IPS-18c (cell line): ENCODE measurements at regions not wholly inside any gene's neighbourhood (a gene's known extent, or its start where the extent isn't known, plus 50 kb on each side); places are given as distances from the start of the nearest gene placed in this dataset.
"Not testable (repeated sequence)": the region's sequence is repeated elsewhere in the genome, so short reads cannot be mapped to it uniquely, and the experiment has no call there.

ENCODE experiments used
- H3K4me3 ChIP-seq: 2 replicates; pipeline ENCODE4 v1.7.0; 2013; ENCODE audit warnings: low read depth, mild to moderate bottlenecking, low read length, moderate library complexity; ENCODE audit not compliant: insufficient read depth
- H3K9me3 ChIP-seq: one replicate; pipeline ENCODE4 v1.6.1; 2013; ENCODE audit warnings: mild to moderate bottlenecking, low read length, moderate library complexity; ENCODE audit not compliant: control insufficient read depth, insufficient read depth

- Histone ChIP-seq H3K9me3 (no peaks in the 10 kb centered on the region), H3K4me3 (no peak overlapping the region)
These were observed 236.6 kb upstream of the PPP1R3A start for GRCh38 chr7:114155116-114156110.

- H3K4me3 ChIP-seq, result no peak overlapping the region
These were observed 234.9 kb upstream of the PPP1R3A start for GRCh38 chr7:114153700-114154099.

GRCh38 chr7:114152314-114152938 lies 233.6 kb upstream of the PPP1R3A start:
- H3K4me3 ChIP-seq, result no peak overlapping the region
- H3K9me3 ChIP-seq, result no peaks in the 10 kb centered on the region

More at GRCh38 chr7:114153700-114154099, 234.9 kb upstream of the PPP1R3A start:
- H3K9me3 ChIP-seq, result no peaks in the 10 kb centered on the region

GRCh38 chr7:114151777-114152176 lies 233.0 kb upstream of the PPP1R3A start:
- Histone ChIP-seq H3K4me3 (no peak overlapping the region), H3K9me3 (no peaks in the 10 kb centered on the region)

GRCh38 chr7:114150689-114151088 lies 231.9 kb upstream of the PPP1R3A start:
- Histone ChIP-seq H3K4me3 (no peak overlapping the region), H3K9me3 (no peaks in the 10 kb centered on the region)

- H3K9me3 ChIP-seq, result no peaks in the 10 kb centered on the region
- no peak overlapping the region for H3K4me3 ChIP-seq
These were observed 230.0 kb upstream of the PPP1R3A start for GRCh38 chr7:114148779-114149178.

- H3K4me3 ChIP-seq, result no peak overlapping the region
- no peaks in the 10 kb centered on the region for H3K9me3 ChIP-seq
These were observed 222.6 kb upstream of the PPP1R3A start for GRCh38 chr7:114141415-114141814.

GRCh38 chr7:114140561-114140960 lies 221.8 kb upstream of the PPP1R3A start:
- H3K4me3 ChIP-seq, result no peak overlapping the region
- no peaks in the 10 kb centered on the region for H3K9me3 ChIP-seq

- not testable (repeated sequence) for H3K9me3 ChIP-seq, H3K4me3 ChIP-seq
These were observed 220.9 kb upstream of the PPP1R3A start for GRCh38 chr7:114139690-114140089.

- no peaks in the 10 kb centered on the region for H3K9me3 ChIP-seq
- H3K4me3 ChIP-seq, result no peak overlapping the region
These were observed 219.8 kb upstream of the PPP1R3A start for GRCh38 chr7:114138587-114138986.

GRCh38 chr7:114133717-114134116 lies 214.9 kb upstream of the PPP1R3A start:
- Histone ChIP-seq H3K9me3 (no peaks in the 10 kb centered on the region), H3K4me3 (no peak overlapping the region)

GRCh38 chr7:114130866-114131265 lies 212.1 kb upstream of the PPP1R3A start:
- H3K4me3 ChIP-seq, result no peak overlapping the region
- H3K9me3 ChIP-seq, result no peaks in the 10 kb centered on the region

GRCh38 chr7:114128880-114129279 lies 210.1 kb upstream of the PPP1R3A start:
- H3K4me3 ChIP-seq, result no peak overlapping the region

GRCh38 chr7:114126095-114126494 lies 207.3 kb upstream of the PPP1R3A start:
- Histone ChIP-seq H3K4me3 (no peak overlapping the region), H3K9me3 (no peaks in the 10 kb centered on the region)

More at GRCh38 chr7:114128880-114129279, 210.1 kb upstream of the PPP1R3A start:
- H3K9me3 ChIP-seq, result no peaks in the 10 kb centered on the region

GRCh38 chr7:114112806-114113205 lies 194.0 kb upstream of the PPP1R3A start:
- Histone ChIP-seq H3K9me3 (no peaks in the 10 kb centered on the region), H3K4me3 (no peak overlapping the region)

GRCh38 chr7:114110666-114111065 lies 191.9 kb upstream of the PPP1R3A start:
- no peak overlapping the region for H3K4me3 ChIP-seq
- no peaks in the 10 kb centered on the region for H3K9me3 ChIP-seq

- no peak overlapping the region for H3K4me3 ChIP-seq
- no peaks in the 10 kb centered on the region for H3K9me3 ChIP-seq
These were observed 190.9 kb upstream of the PPP1R3A start for GRCh38 chr7:114109721-114110120.

GRCh38 chr7:114109304-114109703 lies 190.5 kb upstream of the PPP1R3A start:
- no peak overlapping the region for H3K4me3 ChIP-seq

More at GRCh38 chr7:114109304-114109703, 190.5 kb upstream of the PPP1R3A start:
- no peaks in the 10 kb centered on the region for H3K9me3 ChIP-seq
